Type B pancreatic cell (in vitro differentiated cells): ENCODE measurements at regions not wholly inside any gene's neighbourhood (a gene's known extent, or its start where the extent isn't known, plus 50 kb on each side); places are given as distances from the start of the nearest gene placed in this dataset.
"Not testable (repeated sequence)": the region's sequence is repeated elsewhere in the genome, so short reads cannot be mapped to it uniquely, and the experiment has no call there.

Experiments
- DNase-seq: peaks from one replicate; pipeline ENCODE4 v3.0.0; 2021; ENCODE audit warnings: mixed read lengths; ENCODE audit not compliant: unreplicated experiment; ENCODE audit errors: extremely low spot score
- H3K27ac Mint-ChIP-seq: 2 replicates; pipeline ENCODE4 v1.8.0; 2021; ENCODE audit warnings: mild to moderate bottlenecking, mixed read lengths
- H3K27me3 Mint-ChIP-seq: 2 replicates; pipeline ENCODE4 v1.8.0; 2021; ENCODE audit warnings: mixed read lengths
- H3K36me3 Mint-ChIP-seq: 2 replicates; pipeline ENCODE4 v1.8.0; 2021; ENCODE audit warnings: mixed read lengths
- H3K4me1 Mint-ChIP-seq: one replicate; pipeline ENCODE4 v1.8.0; 2021; ENCODE audit warnings: mixed read lengths; ENCODE audit not compliant: unreplicated experiment
- H3K4me3 Mint-ChIP-seq: 2 replicates; pipeline ENCODE4 v1.8.0; 2021; ENCODE audit warnings: mild to moderate bottlenecking, mixed read lengths
- H3K9me3 Mint-ChIP-seq: 2 replicates; pipeline ENCODE4 v1.8.0; 2021; ENCODE audit warnings: mixed read lengths
- CTCF ChIP-seq: fragments of 200-600 bp; sonication (generic); conservative IDR thresholded peaks from 2 replicates; pipeline ENCODE4 v1.5.0; 2021; ENCODE audit warnings: antibody characterized with exemption, mild to moderate bottlenecking

- no peak for DNase-seq
- no peak overlapping the region for H3K27ac Mint-ChIP-seq
- TF ChIP-seq CTCF = no peak
- H3K9me3 Mint-ChIP-seq = no peaks in the 10 kb centered on the region
- H3K36me3 Mint-ChIP-seq = no peaks in the 10 kb centered on the region
- peaks cover 15% of the 10 kb centered on the region for H3K4me1 Mint-ChIP-seq
- H3K4me3 Mint-ChIP-seq = no peak overlapping the region
- no peaks in the 10 kb centered on the region for H3K27me3 Mint-ChIP-seq
Observed at GRCh38 chrX:8048466-8048865, 121.3 kb upstream of the PNPLA4 start.

- TF ChIP-seq CTCF = no peak
- Mint-ChIP-seq H3K27ac (no peak overlapping the region), H3K36me3 (no peaks in the 10 kb centered on the region), H3K9me3 (no peaks in the 10 kb centered on the region), H3K4me1 (no peaks in the 10 kb centered on the region), H3K4me3 (no peak overlapping the region), H3K27me3 (no peaks in the 10 kb centered on the region)
- no peak for DNase-seq
Observed at GRCh38 chrX:8044947-8045346, 117.7 kb upstream of the PNPLA4 start.

GRCh38 chrX:8043546-8043945 lies 116.3 kb upstream of the PNPLA4 start:
- no peak for TF ChIP-seq CTCF
- H3K9me3 Mint-ChIP-seq = no peaks in the 10 kb centered on the region
- no peak overlapping the region for H3K4me3 Mint-ChIP-seq
- no peak for DNase-seq
- no peaks in the 10 kb centered on the region for H3K4me1 Mint-ChIP-seq
- H3K27me3 Mint-ChIP-seq = no peaks in the 10 kb centered on the region
- no peaks in the 10 kb centered on the region for H3K36me3 Mint-ChIP-seq
- H3K27ac Mint-ChIP-seq = no peak overlapping the region

GRCh38 chrX:8043121-8043520 lies 115.9 kb upstream of the PNPLA4 start:
- Mint-ChIP-seq H3K27me3 (no peaks in the 10 kb centered on the region), H3K9me3 (no peaks in the 10 kb centered on the region), H3K4me1 (no peaks in the 10 kb centered on the region), H3K4me3 (no peak overlapping the region), H3K27ac (no peak overlapping the region), H3K36me3 (no peaks in the 10 kb centered on the region)
- no peak for DNase-seq
- no peak for TF ChIP-seq CTCF

- no peak overlapping the region for H3K27ac Mint-ChIP-seq
- no peak for DNase-seq
- peak; percentile 57 for TF ChIP-seq CTCF
- no peaks in the 10 kb centered on the region for H3K36me3 Mint-ChIP-seq
- no peaks in the 10 kb centered on the region for H3K9me3 Mint-ChIP-seq
- no peaks in the 10 kb centered on the region for H3K4me1 Mint-ChIP-seq
- no peaks in the 10 kb centered on the region for H3K27me3 Mint-ChIP-seq
- H3K4me3 Mint-ChIP-seq = no peak overlapping the region
Observed at GRCh38 chrX:8042304-8042703, 115.1 kb upstream of the PNPLA4 start.

- H3K4me1 Mint-ChIP-seq, H3K9me3 Mint-ChIP-seq, H3K4me3 Mint-ChIP-seq, DNase-seq, H3K36me3 Mint-ChIP-seq, H3K27ac Mint-ChIP-seq, H3K27me3 Mint-ChIP-seq: not testable (repeated sequence)
Observed at GRCh38 chrX:8039711-8040110, 112.5 kb upstream of the PNPLA4 start.
